Mesothelial cell of epicardium (in vitro differentiated cells): ENCODE measurements at regions not wholly inside any gene's neighbourhood (a gene's known extent, or its start where the extent isn't known, plus 50 kb on each side); places are given as distances from the start of the nearest gene placed in this dataset.

Experiments used
- DNase-seq, 2 experiments: peaks; one replicate each; pipeline ENCODE4 v3.0.0; 2021; ENCODE audit warnings: low spot score in 2 of 2; ENCODE audit not compliant: unreplicated experiment in 2 of 2
- H3K27ac Mint-ChIP-seq: 2 replicates; pipeline ENCODE4 v1.8.0; 2021; ENCODE audit warnings: mixed read lengths
- H3K27me3 Mint-ChIP-seq: 2 replicates; pipeline ENCODE4 v1.8.0; 2021; ENCODE audit warnings: low read depth, mixed read lengths
- H3K36me3 Mint-ChIP-seq: 2 replicates; pipeline ENCODE4 v1.8.0; 2021; ENCODE audit warnings: mixed read lengths
- H3K4me1 Mint-ChIP-seq: 2 replicates; pipeline ENCODE4 v1.8.0; 2021; ENCODE audit warnings: mixed read lengths
- H3K4me3 Mint-ChIP-seq: 2 replicates; pipeline ENCODE4 v1.8.0; 2021; ENCODE audit warnings: mild to moderate bottlenecking, moderate library complexity, mixed read lengths
- H3K9me3 Mint-ChIP-seq: 2 replicates; pipeline ENCODE4 v1.8.0; 2021; ENCODE audit warnings: mixed read lengths
- TF ChIP-seq, protein P1 (sequence below): fragments of 200-600 bp; sonication (generic); IDR thresholded peaks from one replicate; pipeline ENCODE4 v1.5.0; 2021; ENCODE audit warnings: antibody characterized with exemption; ENCODE audit not compliant: unreplicated experiment

DNA sequence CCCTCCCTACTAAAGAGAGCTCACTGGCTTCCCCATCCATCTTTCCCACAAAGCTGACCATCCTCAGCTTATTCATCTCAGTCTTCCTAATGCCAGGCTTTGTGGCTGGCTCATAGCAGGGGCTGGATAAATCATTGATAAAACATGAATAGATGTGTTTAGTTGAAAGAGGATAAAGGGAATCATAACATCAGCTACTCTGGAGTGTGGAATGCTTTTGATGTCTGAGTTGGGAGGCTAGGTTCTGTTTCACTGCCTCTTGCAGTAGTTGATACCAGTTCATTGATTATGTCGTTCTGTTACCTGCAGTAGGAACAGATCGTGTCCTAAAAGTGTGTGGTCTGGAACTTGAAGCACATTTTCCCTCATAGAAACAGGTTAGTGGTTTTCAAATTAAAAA is 66.3 kb upstream of the HK2 start:
- H3K4me3 Mint-ChIP-seq, result no peak overlapping the region
- TF ChIP-seq, protein P1, sequence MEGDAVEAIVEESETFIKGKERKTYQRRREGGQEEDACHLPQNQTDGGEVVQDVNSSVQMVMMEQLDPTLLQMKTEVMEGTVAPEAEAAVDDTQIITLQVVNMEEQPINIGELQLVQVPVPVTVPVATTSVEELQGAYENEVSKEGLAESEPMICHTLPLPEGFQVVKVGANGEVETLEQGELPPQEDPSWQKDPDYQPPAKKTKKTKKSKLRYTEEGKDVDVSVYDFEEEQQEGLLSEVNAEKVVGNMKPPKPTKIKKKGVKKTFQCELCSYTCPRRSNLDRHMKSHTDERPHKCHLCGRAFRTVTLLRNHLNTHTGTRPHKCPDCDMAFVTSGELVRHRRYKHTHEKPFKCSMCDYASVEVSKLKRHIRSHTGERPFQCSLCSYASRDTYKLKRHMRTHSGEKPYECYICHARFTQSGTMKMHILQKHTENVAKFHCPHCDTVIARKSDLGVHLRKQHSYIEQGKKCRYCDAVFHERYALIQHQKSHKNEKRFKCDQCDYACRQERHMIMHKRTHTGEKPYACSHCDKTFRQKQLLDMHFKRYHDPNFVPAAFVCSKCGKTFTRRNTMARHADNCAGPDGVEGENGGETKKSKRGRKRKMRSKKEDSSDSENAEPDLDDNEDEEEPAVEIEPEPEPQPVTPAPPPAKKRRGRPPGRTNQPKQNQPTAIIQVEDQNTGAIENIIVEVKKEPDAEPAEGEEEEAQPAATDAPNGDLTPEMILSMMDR, result no peak
- H3K27me3 Mint-ChIP-seq, result no peaks in the 10 kb centered on the region
- peak overlapping the region; percentile 32 for H3K27ac Mint-ChIP-seq
- no peaks in the 10 kb centered on the region for H3K36me3 Mint-ChIP-seq
- no peaks in the 10 kb centered on the region for H3K9me3 Mint-ChIP-seq
- peaks cover 28% of the 10 kb centered on the region for H3K4me1 Mint-ChIP-seq
- DNase-seq, result no peak

- Mint-ChIP-seq H3K36me3 (no peaks in the 10 kb centered on the region), H3K9me3 (no peaks in the 10 kb centered on the region), H3K4me1 (peaks cover 28% of the 10 kb centered on the region), H3K4me3 (no peak overlapping the region), H3K27me3 (no peaks in the 10 kb centered on the region), H3K27ac (peak overlapping the region; percentile 52)
- TF ChIP-seq, protein P1, result no peak
- no peak for DNase-seq
Observed at GRCh38 chr2:74768401-74768914, 65.5 kb upstream of the HK2 start.

GRCh38 chr2:74772046-74772445 is 61.9 kb upstream of the HK2 start:
- H3K4me3 Mint-ChIP-seq, result no peak overlapping the region
- H3K36me3 Mint-ChIP-seq, result no peaks in the 10 kb centered on the region
- TF ChIP-seq, protein P1, result no peak
- H3K9me3 Mint-ChIP-seq, result peaks cover 7% of the 10 kb centered on the region
- peak overlapping the region; percentile 39 for H3K27ac Mint-ChIP-seq
- H3K4me1 Mint-ChIP-seq, result peaks cover 25% of the 10 kb centered on the region
- no peaks in the 10 kb centered on the region for H3K27me3 Mint-ChIP-seq
- DNase-seq, result no peak

DNA sequence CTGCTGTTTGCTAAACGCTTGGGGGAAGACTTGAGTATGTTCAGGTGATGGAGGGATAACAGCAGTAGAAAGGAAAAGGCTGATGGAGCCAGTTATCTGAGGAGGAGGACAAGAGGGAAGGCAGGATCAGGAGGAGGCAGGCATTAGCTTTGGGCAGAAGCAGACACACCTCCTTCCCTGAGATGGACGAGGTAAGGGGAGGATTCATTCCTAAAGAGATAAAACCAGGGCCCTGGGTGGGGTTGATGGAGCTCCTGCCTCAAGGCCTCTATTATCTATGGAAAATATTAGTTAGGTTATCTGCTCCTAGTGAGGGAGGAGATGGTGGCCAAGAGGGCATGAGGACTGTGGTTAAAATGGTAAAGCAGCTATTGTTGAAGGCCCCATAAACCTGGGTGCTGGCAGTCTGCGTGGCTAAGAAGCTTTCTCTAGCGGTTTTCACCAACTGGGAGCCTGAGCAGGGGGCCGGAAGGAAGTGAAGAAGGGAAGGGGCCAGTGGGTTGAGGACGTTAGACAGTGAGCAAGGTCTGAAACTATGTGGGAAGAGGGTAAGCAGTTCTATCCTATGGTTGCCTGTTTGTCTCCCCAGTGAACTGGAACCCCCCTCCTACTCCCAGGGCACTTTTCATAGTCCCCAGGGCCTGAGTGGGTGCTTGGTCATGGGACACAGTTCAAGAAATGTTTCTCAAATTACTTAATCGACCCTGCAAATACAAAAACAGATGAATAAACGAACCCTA is 56.6 kb upstream of the HK2 start:
- H3K4me3 Mint-ChIP-seq, result no peak overlapping the region
- peaks cover 16% of the 10 kb centered on the region for H3K4me1 Mint-ChIP-seq
- no peaks in the 10 kb centered on the region for H3K27me3 Mint-ChIP-seq
- H3K36me3 Mint-ChIP-seq, result no peaks in the 10 kb centered on the region
- TF ChIP-seq, protein P1, result no peak
- no peak overlapping the region for H3K27ac Mint-ChIP-seq
- no peak for DNase-seq
- peaks cover 10% of the 10 kb centered on the region for H3K9me3 Mint-ChIP-seq

GRCh38 chr2:74778381-74779264 is 55.3 kb upstream of the HK2 start:
- no peaks in the 10 kb centered on the region for H3K36me3 Mint-ChIP-seq
- H3K27me3 Mint-ChIP-seq, result peaks cover 4% of the 10 kb centered on the region
- DNase-seq, result no peak
- H3K9me3 Mint-ChIP-seq, result peaks cover 10% of the 10 kb centered on the region
- peaks cover 13% of the 10 kb centered on the region for H3K4me1 Mint-ChIP-seq
- no peak overlapping the region for H3K4me3 Mint-ChIP-seq
- H3K27ac Mint-ChIP-seq, result no peak overlapping the region
- TF ChIP-seq, protein P1, result no peak
